Liver (tissue), 8 donors: ENCODE measurements at regions not wholly inside any gene's neighbourhood (a gene's known extent, or its start where the extent isn't known, plus 50 kb on each side); places are given as distances from the start of the nearest gene placed in this dataset.

ENCODE experiments used
- DNase-seq: peaks from one replicate; pipeline ENCODE4 v3.0.0-alpha.2; 2017; ENCODE audit warnings: low spot score
- H3K27ac ChIP-seq, 2 donors: one replicate each; pipeline ENCODE4 v1.7.0; 2013; ENCODE audit warnings: inconsistent platforms in 2 of 2, low read length in 2 of 2, control low read depth in 1 of 2, low read depth in 1 of 2, mild to moderate bottlenecking in 1 of 2
- H3K27me3 ChIP-seq, 4 donors: one replicate each; pipeline versions ENCODE4 v1.6.1 to v1.7.0; 2013; ENCODE audit warnings: low read length in 3 of 4, inconsistent platforms in 1 of 4, mild to moderate bottlenecking in 1 of 4, moderate library complexity in 1 of 4; ENCODE audit not compliant: control insufficient read depth in 4 of 4, insufficient read depth in 4 of 4
- H3K36me3 ChIP-seq, 4 donors: one replicate each; pipeline versions ENCODE4 v1.6.1 to v1.7.0; 2013; ENCODE audit warnings: low read length in 3 of 4, mild to moderate bottlenecking in 3 of 4, low read depth in 1 of 4, moderate library complexity in 1 of 4; ENCODE audit not compliant: control insufficient read depth in 4 of 4, insufficient read depth in 3 of 4
- H3K4me1 ChIP-seq, 4 donors: one replicate each; pipeline versions ENCODE4 v1.6.1 to v1.7.0; 2013; ENCODE audit warnings: low read length in 3 of 4, mild to moderate bottlenecking in 3 of 4, moderate library complexity in 1 of 4; ENCODE audit not compliant: control insufficient read depth in 4 of 4, insufficient read depth in 4 of 4
- H3K4me3 ChIP-seq, 3 donors: one replicate each; pipeline versions ENCODE4 v1.6.1 to v1.7.0; 2013; ENCODE audit warnings: low read length in 3 of 3, control low read depth in 1 of 3, low read depth in 1 of 3, mild to moderate bottlenecking in 1 of 3
- H3K9ac ChIP-seq, 2 donors: one replicate each; pipeline ENCODE4 v1.7.0; 2013; ENCODE audit warnings: low read length in 2 of 2, mild to moderate bottlenecking in 2 of 2, moderate library complexity in 2 of 2, control low read depth in 1 of 2, low read depth in 1 of 2
- H3K9me3 ChIP-seq, 4 donors: one replicate each; pipeline versions ENCODE4 v1.6.1 to v1.7.0; 2013; ENCODE audit warnings: low read length in 3 of 4; ENCODE audit not compliant: control insufficient read depth in 4 of 4
- ATF3 ChIP-seq: IDR thresholded peaks from 2 replicates; pipeline ENCODE4 v1.6.1; 2016; ENCODE audit warnings: antibody characterized with exemption
- CTCF ChIP-seq: fragments of 150-350 bp; IDR thresholded peaks from 2 replicates; pipeline ENCODE4 v1.5.1; 2017; ENCODE audit warnings: improper control_type of control experiment, low read depth, low read length; ENCODE audit not compliant: missing input control
- EGR1 ChIP-seq, 2 donors: IDR thresholded peaks; 2 replicates each; pipeline ENCODE4 v1.6.1; 2016 to 2018; ENCODE audit warnings: antibody characterized with exemption in 2 of 2, low read depth in 2 of 2
- FOXA1 ChIP-seq: IDR thresholded peaks from 2 replicates; pipeline ENCODE4 v1.6.1; 2016; ENCODE audit warnings: antibody characterized with exemption
- FOXA2 ChIP-seq: IDR thresholded peaks from 2 replicates; pipeline ENCODE4 v1.6.1; 2016; ENCODE audit warnings: antibody characterized with exemption
- GABPA ChIP-seq, 2 donors: IDR thresholded peaks in 1 of 2; conservative IDR thresholded peaks in 1 of 2; 2 replicates each; pipeline ENCODE4 v1.6.1; 2016; ENCODE audit warnings: antibody characterized with exemption in 2 of 2, mild to moderate bottlenecking in 1 of 2, moderate library complexity in 1 of 2
- HNF4A ChIP-seq, 2 donors: conservative IDR thresholded peaks; 2 replicates each; pipeline ENCODE4 v1.6.1; 2016; ENCODE audit warnings: antibody characterized with exemption in 2 of 2, mild to moderate bottlenecking in 2 of 2
- HNF4G ChIP-seq: IDR thresholded peaks from 2 replicates; pipeline ENCODE4 v1.6.1; 2016; ENCODE audit warnings: antibody characterized with exemption
- JUND ChIP-seq, 2 donors: IDR thresholded peaks; 2 replicates each; pipeline ENCODE4 v1.6.1; 2016; ENCODE audit warnings: antibody characterized with exemption in 2 of 2
- MAX ChIP-seq: IDR thresholded peaks from 2 replicates; pipeline ENCODE4 v1.6.1; 2016; ENCODE audit warnings: antibody characterized with exemption
- NR2F2 ChIP-seq: IDR thresholded peaks from 2 replicates; pipeline ENCODE4 v1.6.1; 2016; ENCODE audit warnings: antibody characterized with exemption
- RAD21 ChIP-seq, 2 donors: IDR thresholded peaks; 2 replicates each; pipeline ENCODE4 v1.6.1; 2016; ENCODE audit warnings: antibody characterized with exemption in 2 of 2, mild to moderate bottlenecking in 2 of 2
- REST ChIP-seq: IDR thresholded peaks from 2 replicates; pipeline ENCODE4 v1.6.1; 2016; ENCODE audit warnings: antibody characterized with exemption, mild to moderate bottlenecking
- RXRA ChIP-seq, 2 donors: IDR thresholded peaks; 2 replicates each; pipeline ENCODE4 v1.6.1; 2017 to 2018; ENCODE audit warnings: antibody characterized with exemption in 2 of 2, mild to moderate bottlenecking in 1 of 2
- SP1 ChIP-seq: IDR thresholded peaks from 2 replicates; pipeline ENCODE4 v1.6.1; 2018; ENCODE audit warnings: antibody characterized with exemption, mild to moderate bottlenecking
- TAF1 ChIP-seq: conservative IDR thresholded peaks from 2 replicates; pipeline ENCODE4 v1.6.1; 2016; ENCODE audit warnings: antibody characterized with exemption, mild to moderate bottlenecking
- YY1 ChIP-seq: IDR thresholded peaks from 2 replicates; pipeline ENCODE4 v1.6.1; 2016; ENCODE audit warnings: antibody characterized with exemption, mild to moderate bottlenecking
- ZBTB33 ChIP-seq: IDR thresholded peaks from 2 replicates; pipeline ENCODE4 v1.6.1; 2016; ENCODE audit warnings: antibody characterized with exemption
- WGBS: extraction: QIAGEN DNeasy Blood & Tissue Kit; methylation state at CpG from one replicate; pipeline ENCODE4 v1.1.7; 2013; 5-methylcytosine and 5-hydroxymethylcytosine counted together
- donor health status: healthy.
- donor health status: healthy.
- donor health status: healthy.
- donor health status: healthy.
- donor health status: healthy.

GRCh38 chr6:170182093-170182780, 108.6 kb downstream of the DLL1 start:
- H3K27me3 ChIP-seq, result no peaks in the 10 kb centered on the region
- H3K9ac ChIP-seq, result no peak overlapping the region
- no peaks in the 10 kb centered on the region for H3K36me3 ChIP-seq
- peaks cover 9 to 26% (median 18%) of the 10 kb centered on the region in 4 donors for H3K4me1 ChIP-seq
- H3K27ac ChIP-seq, result no peak overlapping the region
- peaks cover 0 to 11% (median 5%) of the 10 kb centered on the region in 4 donors for H3K9me3 ChIP-seq
- no peak overlapping the region for H3K4me3 ChIP-seq
- 74% methylated on average over 19 of the region's 19 CpGs for WGBS
- DNase-seq, result no peak
- TF ChIP-seq GABPA (IDR thresholded peaks at IDR 0.05 in 1 of 2, conservative IDR thresholded peaks at IDR 0.05 in 1 of 2) (no peak), REST (no peak), HNF4A (conservative IDR thresholded peaks at IDR 0.05) (no peak), RXRA (IDR thresholded peaks at IDR 0.05) (no peak), ZBTB33 (no peak), MAX (no peak), RAD21 (IDR thresholded peaks at IDR 0.05) (no peak), FOXA2 (no peak), HNF4G (no peak), EGR1 (IDR thresholded peaks at IDR 0.05; ENCODE audit: low read depth in 2 of 2) (no peak), ATF3 (no peak), FOXA1 (no peak), YY1 (no peak), NR2F2 (no peak), JUND (IDR thresholded peaks at IDR 0.05) (no peak), SP1 (no peak), TAF1 (no peak), CTCF (no peak)
